Renal cortical epithelial cell (primary cell): ENCODE measurements at regions not wholly inside any gene's neighbourhood (a gene's known extent, or its start where the extent isn't known, plus 50 kb on each side); places are given as distances from the start of the nearest gene placed in this dataset.

Experiments
- DNase-seq: peaks from one replicate; pipeline ENCODE4 v3.0.0-alpha.2; 2011; ENCODE audit warnings: low read depth

- DNase-seq, result peak; percentile 35
Observed at GRCh38 chr18:56545464-56545863, 92.9 kb downstream of the TXNL1 start.

- DNase-seq, result no peak
Observed at GRCh38 chr18:56542476-56542875, 95.9 kb downstream of the TXNL1 start.

GRCh38 chr18:56541793-56542192, 96.6 kb downstream of the TXNL1 start:
- no peak for DNase-seq

- DNase-seq, result no peak
Observed at GRCh38 chr18:56541340-56541739, 97.1 kb downstream of the TXNL1 start.

GRCh38 chr18:56538746-56539145, 99.6 kb downstream of the TXNL1 start:
- DNase-seq, result no peak

GRCh38 chr18:56532176-56532840, 106.1 kb downstream of the TXNL1 start:
- no peak for DNase-seq

GRCh38 chr18:56522816-56523215, 115.6 kb downstream of the TXNL1 start:
- DNase-seq, result no peak

GRCh38 chr18:56521263-56521662, 117.1 kb downstream of the TXNL1 start:
- DNase-seq, result no peak

- no peak for DNase-seq
Observed at GRCh38 chr18:56517761-56518160, 120.6 kb downstream of the TXNL1 start.

- DNase-seq, result no peak
Observed at GRCh38 chr18:56517196-56517595, 121.2 kb downstream of the TXNL1 start.

- DNase-seq, result no peak
Observed at GRCh38 chr18:56516789-56517188, 121.6 kb downstream of the TXNL1 start.

- DNase-seq, result no peak
Observed at GRCh38 chr18:56515522-56515921, 122.9 kb downstream of the TXNL1 start.

GRCh38 chr18:56511996-56512395, 126.4 kb downstream of the TXNL1 start:
- DNase-seq, result no peak

GRCh38 chr18:56510108-56510507, 128.3 kb downstream of the TXNL1 start:
- DNase-seq, result no peak

GRCh38 chr18:56509656-56510055, 128.7 kb downstream of the TXNL1 start:
- peak; percentile 56 for DNase-seq

GRCh38 chr18:56508370-56509036, 129.9 kb downstream of the TXNL1 start:
- peak; percentile 11 for DNase-seq

- DNase-seq, result no peak
Observed at GRCh38 chr18:56505971-56506370, 132.4 kb downstream of the TXNL1 start.

- no peak for DNase-seq
Observed at GRCh38 chr18:56505293-56505692, 133.1 kb downstream of the TXNL1 start.

GRCh38 chr18:56501896-56502295, 136.5 kb downstream of the TXNL1 start:
- no peak for DNase-seq

- DNase-seq, result no peak
Observed at GRCh38 chr18:56495884-56496283, 142.5 kb downstream of the TXNL1 start.

GRCh38 chr18:56493531-56493930, 144.9 kb downstream of the TXNL1 start:
- DNase-seq, result no peak

- no peak for DNase-seq
Observed at GRCh38 chr18:56492136-56492535, 146.3 kb downstream of the TXNL1 start.

GRCh38 chr18:56490942-56491341, 147.4 kb downstream of the TXNL1 start:
- no peak for DNase-seq

- no peak for DNase-seq
Observed at GRCh38 chr18:56489893-56490292, 148.5 kb downstream of the TXNL1 start.
